Lower leg skin (tissue), 3 donors: ENCODE measurements at regions not wholly inside any gene's neighbourhood (a gene's known extent, or its start where the extent isn't known, plus 50 kb on each side); places are given as distances from the start of the nearest gene placed in this dataset.

ENCODE experiments used
- CTCF ChIP-seq, 3 donors: fragments of 450-650 bp; IDR thresholded peaks; one replicate each; pipeline ENCODE4 v1.5.1; 2016; ENCODE audit warnings: antibody characterized with exemption in 3 of 3, mild to moderate bottlenecking in 3 of 3, moderate library complexity in 2 of 3
- POLR2A ChIP-seq, 2 donors: fragments of 450-650 bp; IDR thresholded peaks; one replicate each; pipeline ENCODE4 v1.6.1; 2016 to 2017; ENCODE audit warnings: antibody characterized with exemption in 2 of 2, mild to moderate bottlenecking in 1 of 2, moderate library complexity in 1 of 2

DNA sequence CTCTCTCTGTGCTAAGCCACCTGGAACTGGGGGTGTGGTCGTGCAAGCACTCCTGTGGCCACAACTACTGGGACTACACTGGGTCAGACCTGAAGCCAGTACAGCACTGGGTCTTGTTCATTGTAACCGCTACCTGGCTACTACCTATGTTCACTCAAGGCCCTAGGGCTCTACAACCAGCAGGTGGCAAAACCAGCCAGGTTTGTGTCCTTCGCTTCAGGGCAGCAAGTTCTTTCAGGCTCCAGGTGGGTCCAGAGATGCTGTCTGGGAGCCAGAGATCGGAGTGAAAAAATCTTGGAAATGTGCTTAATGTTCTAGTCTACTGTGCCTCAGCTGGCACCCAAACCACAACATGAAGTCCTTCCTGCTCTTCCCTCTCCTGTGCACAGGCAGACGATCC is 171.6 kb upstream of the SORCS1 start:
- no peak for TF ChIP-seq CTCF (IDR thresholded peaks at IDR 0.05)
- TF ChIP-seq POLR2A (IDR thresholded peaks at IDR 0.05): no peak
